Astrocyte (in vitro differentiated cells and primary cell): ENCODE measurements at regions not wholly inside any gene's neighbourhood (a gene's known extent, or its start where the extent isn't known, plus 50 kb on each side); places are given as distances from the start of the nearest gene placed in this dataset.

Experiments
- DNase-seq: peaks from one replicate; pipeline ENCODE4 v3.0.0-alpha.2; 2010; ENCODE audit warnings: low read depth
- FAIRE-seq: peaks from 2 replicates; lab custom pipeline; 2011; peaks lifted over from hg19 to GRCh38; lab: Jason Lieb, UNC
- H2AFZ ChIP-seq: 2 replicates; pipeline ENCODE4 v1.6.0; 2012; ENCODE audit warnings: low read depth, low read length, inconsistent platforms
- H3K27ac ChIP-seq: 2 replicates; pipeline ENCODE4 v1.5.1; 2011; ENCODE audit warnings: low read depth, low read length, inconsistent platforms
- H3K27me3 ChIP-seq: 2 replicates; pipeline ENCODE4 v1.6.0; 2011; ENCODE audit warnings: low read length, inconsistent platforms; ENCODE audit not compliant: insufficient read depth
- H3K36me3 ChIP-seq: 2 replicates; pipeline ENCODE4 v1.5.1; 2011; ENCODE audit warnings: low read length, inconsistent platforms; ENCODE audit not compliant: insufficient read depth
- H3K4me1 ChIP-seq: 2 replicates; pipeline ENCODE4 v1.5.1; 2011; ENCODE audit warnings: low read length, inconsistent platforms; ENCODE audit not compliant: insufficient read depth
- H3K4me2 ChIP-seq: 2 replicates; pipeline ENCODE4 v1.6.0; 2012; ENCODE audit warnings: low read length, inconsistent platforms
- H3K4me3 ChIP-seq: 2 replicates; pipeline ENCODE4 v1.5.1; 2011; ENCODE audit warnings: low read depth, mild to moderate bottlenecking, low read length, inconsistent platforms; ENCODE audit not compliant: insufficient read depth
- H3K79me2 ChIP-seq: 2 replicates; pipeline ENCODE4 v1.6.0; 2012; ENCODE audit warnings: mild to moderate bottlenecking, low read length, inconsistent platforms; ENCODE audit not compliant: insufficient read depth
- H3K9ac ChIP-seq: 2 replicates; pipeline ENCODE4 v1.6.0; 2012; ENCODE audit warnings: mild to moderate bottlenecking, low read length, inconsistent platforms
- H3K9me3 ChIP-seq: 2 replicates; pipeline ENCODE4 v1.5.1; 2012; ENCODE audit warnings: low read depth, mild to moderate bottlenecking, low read length, inconsistent platforms; ENCODE audit not compliant: insufficient read depth
- H4K20me1 ChIP-seq: 2 replicates; pipeline ENCODE4 v1.6.0; 2012; ENCODE audit warnings: low read length, inconsistent platforms; ENCODE audit not compliant: insufficient read depth
- H3K27ac Mint-ChIP-seq: one replicate; pipeline ENCODE4 v1.8.0; 2021; ENCODE audit warnings: mild to moderate bottlenecking, mixed read lengths; ENCODE audit not compliant: unreplicated experiment
- H3K27me3 Mint-ChIP-seq: one replicate; pipeline ENCODE4 v1.8.0; 2021; ENCODE audit warnings: low read depth, mixed read lengths; ENCODE audit not compliant: unreplicated experiment
- H3K36me3 Mint-ChIP-seq: one replicate; pipeline ENCODE4 v1.8.0; 2021; ENCODE audit warnings: low read depth, mixed read lengths; ENCODE audit not compliant: unreplicated experiment
- H3K4me1 Mint-ChIP-seq: one replicate; pipeline ENCODE4 v1.8.0; 2021; ENCODE audit warnings: low read depth, mixed read lengths; ENCODE audit not compliant: unreplicated experiment
- H3K4me3 Mint-ChIP-seq: one replicate; pipeline ENCODE4 v1.8.0; 2021; ENCODE audit warnings: mild to moderate bottlenecking, moderate library complexity, mixed read lengths; ENCODE audit not compliant: unreplicated experiment
- H3K9me3 Mint-ChIP-seq: one replicate; pipeline ENCODE4 v1.8.0; 2021; ENCODE audit warnings: mild to moderate bottlenecking, mixed read lengths; ENCODE audit not compliant: unreplicated experiment
- EZH2 ChIP-seq: IDR thresholded peaks from 2 replicates; pipeline ENCODE4 v1.6.1; 2012; ENCODE audit warnings: mild to moderate bottlenecking, low read length, inconsistent platforms; ENCODE audit not compliant: insufficient read depth
- TF ChIP-seq, protein P1 (sequence below): IDR thresholded peaks from 2 replicates; pipeline ENCODE4 v1.5.1; 2011; ENCODE audit warnings: low read depth, mild to moderate bottlenecking, inconsistent platforms, low read length, moderate library complexity; ENCODE audit not compliant: insufficient read depth

DNA sequence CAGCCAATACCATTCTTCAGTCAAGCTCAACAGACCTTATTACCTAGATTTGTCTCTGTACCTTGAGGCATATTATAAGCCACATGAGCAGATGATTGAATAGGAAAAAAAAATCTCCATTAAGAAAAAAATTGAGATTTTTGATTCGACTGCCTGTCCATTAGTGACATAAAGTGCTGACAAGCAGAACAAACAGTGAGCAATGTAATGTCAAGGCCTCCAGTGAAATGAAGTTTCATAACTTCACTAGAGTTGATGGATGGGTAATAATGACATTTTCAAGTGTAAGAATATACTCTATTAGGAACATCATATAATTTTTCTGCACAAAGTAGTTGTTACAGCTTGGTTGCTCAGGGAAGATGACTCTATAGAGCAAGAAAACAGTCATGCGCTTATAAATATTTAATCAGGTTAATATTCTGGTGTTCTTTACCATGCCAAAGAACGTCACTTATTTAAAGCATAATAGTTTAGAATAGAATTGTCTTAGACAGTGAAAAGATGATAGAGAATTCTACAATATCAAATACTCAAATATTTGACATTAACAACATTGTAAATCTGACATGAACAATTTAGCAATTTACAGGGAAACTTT is 783.7 kb downstream of the EPHA7 start:
- Histone ChIP-seq H3K27ac (no peak overlapping the region), H3K36me3 (no peaks in the 10 kb centered on the region), H3K9me3 (no peaks in the 10 kb centered on the region), H4K20me1 (no peaks in the 10 kb centered on the region), H3K4me2 (no peak overlapping the region), H3K4me1 (no peaks in the 10 kb centered on the region), H3K79me2 (no peaks in the 10 kb centered on the region), H3K27me3 (no peaks in the 10 kb centered on the region), H3K4me3 (no peak overlapping the region), H3K9ac (no peak overlapping the region), H2AFZ (no peak overlapping the region)
- no peak overlapping the region for H3K27ac Mint-ChIP-seq
- H3K27me3 Mint-ChIP-seq = no peaks in the 10 kb centered on the region
- no peaks in the 10 kb centered on the region for H3K9me3 Mint-ChIP-seq
- no peak overlapping the region for H3K4me3 Mint-ChIP-seq
- TF ChIP-seq, protein P1, sequence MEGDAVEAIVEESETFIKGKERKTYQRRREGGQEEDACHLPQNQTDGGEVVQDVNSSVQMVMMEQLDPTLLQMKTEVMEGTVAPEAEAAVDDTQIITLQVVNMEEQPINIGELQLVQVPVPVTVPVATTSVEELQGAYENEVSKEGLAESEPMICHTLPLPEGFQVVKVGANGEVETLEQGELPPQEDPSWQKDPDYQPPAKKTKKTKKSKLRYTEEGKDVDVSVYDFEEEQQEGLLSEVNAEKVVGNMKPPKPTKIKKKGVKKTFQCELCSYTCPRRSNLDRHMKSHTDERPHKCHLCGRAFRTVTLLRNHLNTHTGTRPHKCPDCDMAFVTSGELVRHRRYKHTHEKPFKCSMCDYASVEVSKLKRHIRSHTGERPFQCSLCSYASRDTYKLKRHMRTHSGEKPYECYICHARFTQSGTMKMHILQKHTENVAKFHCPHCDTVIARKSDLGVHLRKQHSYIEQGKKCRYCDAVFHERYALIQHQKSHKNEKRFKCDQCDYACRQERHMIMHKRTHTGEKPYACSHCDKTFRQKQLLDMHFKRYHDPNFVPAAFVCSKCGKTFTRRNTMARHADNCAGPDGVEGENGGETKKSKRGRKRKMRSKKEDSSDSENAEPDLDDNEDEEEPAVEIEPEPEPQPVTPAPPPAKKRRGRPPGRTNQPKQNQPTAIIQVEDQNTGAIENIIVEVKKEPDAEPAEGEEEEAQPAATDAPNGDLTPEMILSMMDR = no peak
- no peak for TF ChIP-seq EZH2
- FAIRE-seq = no peak
- H3K36me3 Mint-ChIP-seq = no peaks in the 10 kb centered on the region
- no peaks in the 10 kb centered on the region for H3K4me1 Mint-ChIP-seq
- no peak for DNase-seq

DNA sequence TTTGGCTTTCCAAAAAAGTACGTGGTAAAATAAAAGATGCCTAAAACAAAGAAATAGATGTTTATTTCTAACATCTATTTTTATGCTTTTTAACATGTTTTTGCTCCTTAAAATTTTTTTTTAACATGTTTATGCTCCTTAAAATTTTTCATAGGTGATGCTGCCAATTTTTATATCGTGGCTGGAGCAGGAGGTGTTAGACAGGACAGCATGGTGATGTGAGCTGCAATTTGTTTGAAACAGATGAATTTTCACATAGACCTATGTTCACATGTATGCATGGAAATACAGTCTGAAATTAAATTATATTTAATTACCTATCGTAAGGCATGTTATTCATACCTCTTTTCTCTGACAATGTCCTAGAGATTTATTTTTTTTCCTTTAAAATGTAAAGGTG is 784.8 kb downstream of the EPHA7 start:
- no peaks in the 10 kb centered on the region for H4K20me1 ChIP-seq
- no peaks in the 10 kb centered on the region for H3K36me3 ChIP-seq
- Mint-ChIP-seq H3K27ac (no peak overlapping the region), H3K9me3 (no peaks in the 10 kb centered on the region), H3K27me3 (no peaks in the 10 kb centered on the region), H3K4me1 (no peaks in the 10 kb centered on the region), H3K36me3 (no peaks in the 10 kb centered on the region), H3K4me3 (no peak overlapping the region)
- FAIRE-seq (no peak), DNase-seq (no peak)
- H3K9me3 ChIP-seq = no peaks in the 10 kb centered on the region
- H3K4me2 ChIP-seq = no peak overlapping the region
- H3K4me3 ChIP-seq = no peak overlapping the region
- no peaks in the 10 kb centered on the region for H3K79me2 ChIP-seq
- no peaks in the 10 kb centered on the region for H3K27me3 ChIP-seq
- no peak for TF ChIP-seq EZH2
- TF ChIP-seq, protein P1 = no peak
- no peak overlapping the region for H3K9ac ChIP-seq
- H3K27ac ChIP-seq = no peak overlapping the region
- H2AFZ ChIP-seq = no peak overlapping the region
- H3K4me1 ChIP-seq = no peaks in the 10 kb centered on the region

DNA sequence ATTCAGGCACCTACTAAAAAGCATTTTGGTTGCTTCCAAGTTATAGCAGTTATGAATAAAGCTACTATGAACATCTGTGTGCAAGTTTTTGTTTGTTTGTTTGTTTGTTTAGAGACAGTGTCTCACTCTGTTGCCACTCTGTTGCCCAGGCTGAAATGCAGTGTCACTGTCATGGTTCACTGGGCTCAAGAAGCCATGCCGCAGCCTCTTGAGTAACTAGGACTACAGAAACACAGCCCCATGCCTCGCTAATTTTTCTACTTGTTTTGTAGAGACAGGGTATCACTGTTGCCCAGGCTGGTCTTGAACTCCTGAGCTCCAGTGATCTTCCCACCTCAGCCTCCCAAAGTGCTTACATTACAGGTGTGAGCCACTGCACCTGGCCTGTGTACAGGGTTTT is 795.9 kb downstream of the EPHA7 start:
- H3K36me3 Mint-ChIP-seq = no peaks in the 10 kb centered on the region
- H3K4me1 Mint-ChIP-seq = no peaks in the 10 kb centered on the region
- peaks cover 9% of the 10 kb centered on the region for H3K9me3 Mint-ChIP-seq

More for the DNA sequence above, 795.9 kb downstream of the EPHA7 start:
- H4K20me1 ChIP-seq = no peaks in the 10 kb centered on the region
- H3K9ac ChIP-seq = no peak overlapping the region
- no peak overlapping the region for H3K27ac Mint-ChIP-seq
- H3K79me2 ChIP-seq = no peaks in the 10 kb centered on the region
- no peak overlapping the region for H2AFZ ChIP-seq
- no peaks in the 10 kb centered on the region for H3K9me3 ChIP-seq
- TF ChIP-seq, protein P1 = no peak
- no peak for TF ChIP-seq EZH2
- H3K27me3 ChIP-seq = no peaks in the 10 kb centered on the region
- no peaks in the 10 kb centered on the region for H3K4me1 ChIP-seq
- FAIRE-seq (no peak), DNase-seq (no peak)
- no peaks in the 10 kb centered on the region for H3K27me3 Mint-ChIP-seq
- no peak overlapping the region for H3K27ac ChIP-seq
- H3K4me3 Mint-ChIP-seq = no peak overlapping the region
- H3K4me3 ChIP-seq = no peak overlapping the region
- H3K36me3 ChIP-seq = no peaks in the 10 kb centered on the region
- H3K4me2 ChIP-seq = no peak overlapping the region
